ENCODE measurements at regions not wholly inside any gene's neighbourhood (a gene's known extent, or its start where the extent isn't known, plus 50 kb on each side); places are given as distances from the start of the nearest gene placed in this dataset.

- no peaks in the 10 kb centered on the region for H3K27me3 Mint-ChIP-seq
- no peaks in the 10 kb centered on the region for H3K36me3 Mint-ChIP-seq
- H3K27ac Mint-ChIP-seq, result no peak overlapping the region
- DNase-seq (ENCODE audit: low spot score) (no peak), ATAC-seq (no peak)
- H3K9me3 Mint-ChIP-seq, result peaks cover 20% of the 10 kb centered on the region
- no peak overlapping the region for H3K4me3 Mint-ChIP-seq
- no peaks in the 10 kb centered on the region for H3K4me1 Mint-ChIP-seq (ENCODE audit: low read depth in 2 of 2)
Observed at GRCh38 chr5:117195076-117195475, 620.5 kb upstream of the SEMA6A start.

- no peak overlapping the region for H3K27ac Mint-ChIP-seq
Observed at GRCh38 chr5:117191251-117191650, 616.6 kb upstream of the SEMA6A start.

GRCh38 chr5:117189784-117190183, 615.2 kb upstream of the SEMA6A start:
- Mint-ChIP-seq H3K27ac (no peak overlapping the region), H3K9me3 (peaks cover 20% of the 10 kb centered on the region), H3K36me3 (no peaks in the 10 kb centered on the region), H3K4me3 (no peak overlapping the region), H3K4me1 (ENCODE audit: low read depth in 2 of 2) (no peaks in the 10 kb centered on the region), H3K27me3 (no peaks in the 10 kb centered on the region)
- ATAC-seq (no peak), DNase-seq (ENCODE audit: low spot score) (no peak)

More at GRCh38 chr5:117191251-117191650, 616.6 kb upstream of the SEMA6A start:
- Mint-ChIP-seq H3K36me3 (no peaks in the 10 kb centered on the region), H3K9me3 (peaks cover 16% of the 10 kb centered on the region), H3K27me3 (no peaks in the 10 kb centered on the region), H3K4me1 (ENCODE audit: low read depth in 2 of 2) (no peaks in the 10 kb centered on the region), H3K4me3 (no peak overlapping the region)
- DNase-seq (ENCODE audit: low spot score) (no peak), ATAC-seq (no peak)

GRCh38 chr5:117188211-117188610, 613.6 kb upstream of the SEMA6A start:
- no peak overlapping the region for H3K27ac Mint-ChIP-seq
- no peak overlapping the region for H3K4me3 Mint-ChIP-seq
- H3K36me3 Mint-ChIP-seq, result no peaks in the 10 kb centered on the region
- no peaks in the 10 kb centered on the region for H3K27me3 Mint-ChIP-seq
- H3K9me3 Mint-ChIP-seq, result peaks cover 19% of the 10 kb centered on the region
- DNase-seq (ENCODE audit: low spot score) (no peak), ATAC-seq (no peak)
- H3K4me1 Mint-ChIP-seq (ENCODE audit: low read depth in 2 of 2), result no peaks in the 10 kb centered on the region

- Mint-ChIP-seq H3K4me3 (no peak overlapping the region), H3K36me3 (no peaks in the 10 kb centered on the region), H3K4me1 (ENCODE audit: low read depth in 2 of 2) (no peaks in the 10 kb centered on the region), H3K9me3 (peaks cover 13% of the 10 kb centered on the region), H3K27ac (no peak overlapping the region), H3K27me3 (no peaks in the 10 kb centered on the region)
- ATAC-seq (no peak), DNase-seq (ENCODE audit: low spot score) (no peak)
Observed at GRCh38 chr5:117186751-117187150, 612.1 kb upstream of the SEMA6A start.

GRCh38 chr5:117183326-117183725, 608.7 kb upstream of the SEMA6A start:
- Mint-ChIP-seq H3K9me3 (peaks cover 18% of the 10 kb centered on the region), H3K4me3 (no peak overlapping the region), H3K27me3 (no peaks in the 10 kb centered on the region), H3K27ac (no peak overlapping the region), H3K36me3 (no peaks in the 10 kb centered on the region), H3K4me1 (ENCODE audit: low read depth in 2 of 2) (no peaks in the 10 kb centered on the region)
- ATAC-seq (no peak), DNase-seq (ENCODE audit: low spot score) (no peak)

- ATAC-seq (no peak), DNase-seq (ENCODE audit: low spot score) (no peak)
- H3K36me3 Mint-ChIP-seq, result no peaks in the 10 kb centered on the region
- H3K4me3 Mint-ChIP-seq, result no peak overlapping the region
- no peaks in the 10 kb centered on the region for H3K4me1 Mint-ChIP-seq (ENCODE audit: low read depth in 2 of 2)
- H3K9me3 Mint-ChIP-seq, result peaks cover 19% of the 10 kb centered on the region
- H3K27me3 Mint-ChIP-seq, result no peaks in the 10 kb centered on the region
- H3K27ac Mint-ChIP-seq, result no peak overlapping the region
Observed at GRCh38 chr5:117182104-117182503, 607.5 kb upstream of the SEMA6A start.

- H3K4me3 Mint-ChIP-seq, result no peak overlapping the region
Observed at GRCh38 chr5:117177302-117177701, 602.7 kb upstream of the SEMA6A start.

GRCh38 chr5:117165068-117165467, 590.4 kb upstream of the SEMA6A start:
- Mint-ChIP-seq H3K36me3 (no peaks in the 10 kb centered on the region), H3K9me3 (peaks cover 7% of the 10 kb centered on the region), H3K4me3 (no peak overlapping the region), H3K27ac (no peak overlapping the region), H3K27me3 (no peaks in the 10 kb centered on the region), H3K4me1 (ENCODE audit: low read depth in 2 of 2) (no peaks in the 10 kb centered on the region)
- DNase-seq (ENCODE audit: low spot score), result no peak
- no peak for ATAC-seq

More at GRCh38 chr5:117177302-117177701, 602.7 kb upstream of the SEMA6A start:
- ATAC-seq (no peak), DNase-seq (ENCODE audit: low spot score) (no peak)
- Mint-ChIP-seq H3K4me1 (ENCODE audit: low read depth in 2 of 2) (no peaks in the 10 kb centered on the region), H3K27me3 (no peaks in the 10 kb centered on the region), H3K27ac (no peak overlapping the region), H3K36me3 (no peaks in the 10 kb centered on the region), H3K9me3 (peaks cover 9% of the 10 kb centered on the region)

- no peaks in the 10 kb centered on the region for H3K36me3 Mint-ChIP-seq
- no peak for ATAC-seq
- no peak for DNase-seq (ENCODE audit: low spot score)
- no peaks in the 10 kb centered on the region for H3K4me1 Mint-ChIP-seq (ENCODE audit: low read depth in 2 of 2)
- peaks cover 17% of the 10 kb centered on the region for H3K9me3 Mint-ChIP-seq
- H3K4me3 Mint-ChIP-seq, result no peak overlapping the region
- no peak overlapping the region for H3K27ac Mint-ChIP-seq
- no peaks in the 10 kb centered on the region for H3K27me3 Mint-ChIP-seq
Observed at GRCh38 chr5:117161718-117162335, 587.2 kb upstream of the SEMA6A start.

GRCh38 chr5:117160391-117160790, 585.8 kb upstream of the SEMA6A start:
- no peak overlapping the region for H3K27ac Mint-ChIP-seq
- no peaks in the 10 kb centered on the region for H3K4me1 Mint-ChIP-seq (ENCODE audit: low read depth in 2 of 2)
- peaks cover 14% of the 10 kb centered on the region for H3K9me3 Mint-ChIP-seq
- H3K4me3 Mint-ChIP-seq, result no peak overlapping the region
- ATAC-seq (no peak), DNase-seq (ENCODE audit: low spot score) (no peak)
- H3K27me3 Mint-ChIP-seq, result no peaks in the 10 kb centered on the region
- no peaks in the 10 kb centered on the region for H3K36me3 Mint-ChIP-seq

GRCh38 chr5:117149312-117149711, 574.7 kb upstream of the SEMA6A start:
- no peaks in the 10 kb centered on the region for H3K4me1 Mint-ChIP-seq (ENCODE audit: low read depth in 2 of 2)
- H3K27me3 Mint-ChIP-seq, result no peaks in the 10 kb centered on the region
- H3K27ac Mint-ChIP-seq, result no peak overlapping the region
- H3K4me3 Mint-ChIP-seq, result no peak overlapping the region
- no peak for ATAC-seq
- peaks cover 3% of the 10 kb centered on the region for H3K9me3 Mint-ChIP-seq
- DNase-seq (ENCODE audit: low spot score), result no peak
- H3K36me3 Mint-ChIP-seq, result no peaks in the 10 kb centered on the region

- ATAC-seq (no peak), DNase-seq (ENCODE audit: low spot score) (no peak)
- H3K9me3 Mint-ChIP-seq, result peaks cover 7% of the 10 kb centered on the region
- H3K36me3 Mint-ChIP-seq, result no peaks in the 10 kb centered on the region
- no peaks in the 10 kb centered on the region for H3K27me3 Mint-ChIP-seq
- H3K4me1 Mint-ChIP-seq (ENCODE audit: low read depth in 2 of 2), result no peaks in the 10 kb centered on the region
- no peak overlapping the region for H3K27ac Mint-ChIP-seq
- H3K4me3 Mint-ChIP-seq, result no peak overlapping the region
Observed at GRCh38 chr5:117144086-117144485, 569.5 kb upstream of the SEMA6A start.

- ATAC-seq, result no peak
- Mint-ChIP-seq H3K4me3 (no peak overlapping the region), H3K36me3 (no peaks in the 10 kb centered on the region), H3K27ac (no peak overlapping the region), H3K4me1 (ENCODE audit: low read depth in 2 of 2) (no peaks in the 10 kb centered on the region), H3K27me3 (no peaks in the 10 kb centered on the region), H3K9me3 (peaks cover 7% of the 10 kb centered on the region)
- DNase-seq (ENCODE audit: low spot score), result no peak
Observed at GRCh38 chr5:117143406-117143805, 568.8 kb upstream of the SEMA6A start.

GRCh38 chr5:117138523-117138922, 563.9 kb upstream of the SEMA6A start:
- DNase-seq (ENCODE audit: low spot score), result no peak
- Mint-ChIP-seq H3K27ac (no peak overlapping the region), H3K4me3 (no peak overlapping the region), H3K36me3 (no peaks in the 10 kb centered on the region), H3K9me3 (peaks cover 22% of the 10 kb centered on the region), H3K27me3 (no peaks in the 10 kb centered on the region), H3K4me1 (ENCODE audit: low read depth in 2 of 2) (no peaks in the 10 kb centered on the region)
- ATAC-seq, result no peak
